Keratinocyte (primary cell): ENCODE measurements at regions not wholly inside any gene's neighbourhood (a gene's known extent, or its start where the extent isn't known, plus 50 kb on each side); places are given as distances from the start of the nearest gene placed in this dataset.

Experiments used
- DNase-seq: peaks from one replicate; pipeline ENCODE4 v3.0.0-alpha.2; 2011; ENCODE audit warnings: low read depth, missing footprints, low spot score
- FAIRE-seq: peaks from 2 replicates; lab custom pipeline; 2011; peaks lifted over from hg19 to GRCh38; lab: Jason Lieb, UNC
- H2AFZ ChIP-seq: 2 replicates; pipeline ENCODE4 v1.6.0; 2012; ENCODE audit warnings: low read length, control low read depth, inconsistent platforms; ENCODE audit not compliant: control insufficient read depth
- H3K27ac ChIP-seq: 2 replicates; pipeline ENCODE4 v1.5.1; 2011; ENCODE audit warnings: low read length; ENCODE audit not compliant: control insufficient read depth, insufficient read depth
- H3K27me3 ChIP-seq: 3 replicates; pipeline ENCODE4 v1.6.0; 2011; ENCODE audit warnings: low read length; ENCODE audit not compliant: control insufficient read depth, insufficient read depth; ENCODE audit errors: extremely low read depth
- H3K36me3 ChIP-seq, 2 experiments: 2 replicates in 1 of 2; 3 replicates in 1 of 2; pipeline ENCODE4 v1.5.1; 2011; ENCODE audit warnings: low read length in 2 of 2, mild to moderate bottlenecking in 1 of 2; ENCODE audit not compliant: control insufficient read depth in 2 of 2, insufficient read depth in 2 of 2; ENCODE audit errors: extremely low read depth in 1 of 2
- H3K4me1 ChIP-seq: 3 replicates; pipeline ENCODE4 v1.5.1; 2011; ENCODE audit warnings: low read length; ENCODE audit not compliant: control insufficient read depth, insufficient read depth; ENCODE audit errors: extremely low read depth
- H3K4me2 ChIP-seq: 3 replicates; pipeline ENCODE4 v1.6.0; 2011; ENCODE audit warnings: low read depth, low read length; ENCODE audit not compliant: control insufficient read depth, insufficient read depth; ENCODE audit errors: extremely low read depth
- H3K4me3 ChIP-seq, 3 experiments: fragments of 200-600 bp in 1 of 3; sonication (generic) in 1 of 3; 2 replicates in 2 of 3; 3 replicates in 1 of 3; pipeline ENCODE4 v1.5.1; 2011 to 2016; ENCODE audit warnings: low read length in 3 of 3, mild to moderate bottlenecking in 3 of 3, control low read depth in 2 of 3, inconsistent platforms in 1 of 3, low read depth in 1 of 3, mixed read lengths in 1 of 3, mixed run types in 1 of 3, moderate library complexity in 1 of 3; ENCODE audit not compliant: control insufficient read depth in 2 of 3, insufficient read depth in 2 of 3; ENCODE audit errors: extremely low read depth in 1 of 3
- H3K79me2 ChIP-seq: 2 replicates; pipeline ENCODE4 v1.6.0; 2012; ENCODE audit warnings: low read length; ENCODE audit not compliant: control insufficient read depth, insufficient read depth
- H3K9ac ChIP-seq: 3 replicates; pipeline ENCODE4 v1.6.0; 2011; ENCODE audit warnings: low read length; ENCODE audit not compliant: control insufficient read depth, insufficient read depth; ENCODE audit errors: extremely low read depth
- H3K9me1 ChIP-seq: 3 replicates; pipeline ENCODE4 v1.6.0; 2011; ENCODE audit warnings: low read length; ENCODE audit not compliant: control insufficient read depth, insufficient read depth; ENCODE audit errors: extremely low read depth
- H3K9me3 ChIP-seq: 2 replicates; pipeline ENCODE4 v1.5.1; 2012; ENCODE audit warnings: low read depth, low read length; ENCODE audit not compliant: control insufficient read depth
- H4K20me1 ChIP-seq: 3 replicates; pipeline ENCODE4 v1.6.0; 2011; ENCODE audit warnings: low read length; ENCODE audit not compliant: control insufficient read depth, insufficient read depth; ENCODE audit errors: extremely low read depth
- CTCF ChIP-seq, 3 experiments: IDR thresholded peaks in 1 of 3; conservative IDR thresholded peaks in 1 of 3; optimal IDR thresholded peaks in 1 of 3; 2 replicates in 2 of 3; 3 replicates in 1 of 3; pipeline versions ENCODE3 to v1.5.1; 2011; ENCODE audit warnings: low read length in 3 of 3, mild to moderate bottlenecking in 3 of 3, moderate library complexity in 2 of 3, control low read depth in 1 of 3, inconsistent platforms in 1 of 3; ENCODE audit not compliant: insufficient read depth in 2 of 3; ENCODE audit errors: extremely low read depth in 1 of 3
- EZH2 ChIP-seq: IDR thresholded peaks from one replicate; pipeline ENCODE4 v1.6.1; 2012; ENCODE audit warnings: inconsistent platforms, mild to moderate bottlenecking, low read length, moderate library complexity
- dilution Hi-C: fragments of 300-500 bp; cut with MboI; formaldehyde crosslinking; loops from one replicate; pipeline ENCODE4 v1.7.0; 2020; ENCODE audit warnings: low sequenced_read_pairs; ENCODE audit not compliant: extremely low pct_ligation_motif_present

GRCh38 chr1:184257873-184258272 is 129.0 kb upstream of the C1orf21 start:
- Histone ChIP-seq H3K9me1 (no peaks in the 10 kb centered on the region), H2AFZ (no peak overlapping the region)

GRCh38 chr1:184258525-184258924 is 128.3 kb upstream of the C1orf21 start:
- no peak for FAIRE-seq
- Histone ChIP-seq H3K36me3 (no peaks in the 10 kb centered on the region), H3K79me2 (no peaks in the 10 kb centered on the region), H2AFZ (no peak overlapping the region), H3K4me2 (no peak overlapping the region), H3K4me1 (no peaks in the 10 kb centered on the region), H3K9ac (no peak overlapping the region), H3K27ac (no peak overlapping the region), H4K20me1 (no peaks in the 10 kb centered on the region), H3K4me3 (no peak overlapping the region), H3K9me1 (no peaks in the 10 kb centered on the region), H3K27me3 (no peaks in the 10 kb centered on the region), H3K9me3 (no peaks in the 10 kb centered on the region)
- dilution Hi-C loops: no loop called here
- no peak for DNase-seq
- no peak for TF ChIP-seq CTCF (optimal IDR thresholded peaks at IDR 0.05 in 1 of 3, IDR thresholded peaks at IDR 0.05 in 1 of 3, conservative IDR thresholded peaks at IDR 0.05 in 1 of 3; ENCODE audit: extremely low read depth in 1 of 3, insufficient read depth in 2 of 3, low read length in 3 of 3)
- TF ChIP-seq EZH2: no peak

More at GRCh38 chr1:184257873-184258272, 129.0 kb upstream of the C1orf21 start:
- H3K36me3 ChIP-seq: no peaks in the 10 kb centered on the region
- H3K27me3 ChIP-seq: no peaks in the 10 kb centered on the region
- no peaks in the 10 kb centered on the region for H4K20me1 ChIP-seq
- H3K27ac ChIP-seq: no peak overlapping the region
- no peaks in the 10 kb centered on the region for H3K9me3 ChIP-seq
- DNase-seq: no peak
- no peak overlapping the region for H3K4me2 ChIP-seq
- no peak for FAIRE-seq
- no peak overlapping the region for H3K9ac ChIP-seq
- no peaks in the 10 kb centered on the region for H3K79me2 ChIP-seq
- no peaks in the 10 kb centered on the region for H3K4me1 ChIP-seq
- dilution Hi-C loops: no loop called here
- TF ChIP-seq CTCF (optimal IDR thresholded peaks at IDR 0.05 in 1 of 3, IDR thresholded peaks at IDR 0.05 in 1 of 3, conservative IDR thresholded peaks at IDR 0.05 in 1 of 3; ENCODE audit: extremely low read depth in 1 of 3, insufficient read depth in 2 of 3, low read length in 3 of 3) (no peak), EZH2 (no peak)
- no peak overlapping the region for H3K4me3 ChIP-seq
